NCI-H460 (cell line): ENCODE measurements at regions not wholly inside any gene's neighbourhood (a gene's known extent, or its start where the extent isn't known, plus 50 kb on each side); places are given as distances from the start of the nearest gene placed in this dataset.
"Not testable (repeated sequence)": the region's sequence is repeated elsewhere in the genome, so short reads cannot be mapped to it uniquely, and the experiment has no call there.

Source experiments
- DNase-seq: peaks from one replicate; pipeline ENCODE4 v3.0.0-alpha.2; 2016; ENCODE audit warnings: low read depth; ENCODE audit errors: extremely low read depth

DNA sequence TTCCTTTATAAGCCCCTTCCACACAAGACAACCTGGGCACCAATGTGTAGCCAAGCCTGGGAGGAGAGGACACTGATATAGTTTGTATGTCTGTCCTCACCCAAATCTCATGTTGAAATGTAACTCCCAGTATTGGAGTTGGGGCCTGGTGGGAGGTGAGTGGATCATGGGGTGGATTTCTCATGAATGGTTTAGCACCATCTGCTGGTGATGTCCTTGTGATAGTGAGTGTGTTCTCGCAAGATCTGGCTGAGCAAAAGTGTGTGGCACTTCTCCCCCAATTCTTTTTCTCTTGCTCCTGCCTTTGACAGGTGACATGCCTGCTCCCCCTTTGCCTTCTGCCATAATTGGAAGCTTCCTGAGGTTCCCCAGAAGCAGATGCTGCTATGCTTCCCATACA, 135.8 kb downstream of the USP31 start:
- DNase-seq, result peak; percentile 14

GRCh38 chr16:23009075-23009474, 140.2 kb downstream of the USP31 start:
- DNase-seq, result no peak

DNA sequence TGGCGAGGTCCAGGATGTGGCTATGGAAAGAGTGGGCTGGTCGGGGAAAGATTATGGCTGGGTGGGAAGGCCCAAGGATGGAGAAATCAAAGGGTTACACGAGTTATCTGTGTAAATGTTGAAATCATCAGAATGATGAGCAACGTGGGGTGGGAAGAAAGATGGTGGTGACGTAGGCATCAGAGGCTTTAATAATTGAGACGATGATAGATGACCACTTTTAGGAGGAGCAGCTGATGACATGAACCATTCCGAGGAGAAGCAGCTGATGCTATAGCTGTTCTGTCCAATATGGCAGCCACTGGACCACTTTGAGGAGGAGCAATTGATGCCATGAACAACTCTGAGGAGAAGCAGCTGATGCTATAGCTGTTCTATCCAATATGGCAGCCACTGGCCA, 141.2 kb downstream of the USP31 start:
- DNase-seq, result no peak

DNA sequence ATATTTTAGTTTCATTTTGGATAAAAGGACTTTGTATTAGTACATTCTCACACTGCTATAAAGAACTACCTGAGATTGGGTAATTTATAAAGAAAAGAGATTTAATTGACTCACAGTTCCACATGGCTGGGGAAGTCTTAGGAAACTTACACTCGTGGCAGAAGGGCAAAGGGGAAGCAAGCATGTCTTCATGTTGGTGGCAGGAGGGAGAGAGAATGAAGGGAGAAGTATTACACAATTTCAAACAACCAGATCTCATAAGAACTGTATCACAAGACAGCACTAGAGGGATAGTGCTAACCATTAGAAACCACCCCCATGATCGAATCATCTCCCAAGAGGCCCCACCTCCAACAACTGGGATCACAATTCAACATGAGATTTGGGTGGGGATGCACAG, 142.9 kb downstream of the USP31 start:
- DNase-seq, result no peak

- no peak for DNase-seq
Observed at GRCh38 chr16:23005951-23006350, 143.3 kb downstream of the USP31 start.

GRCh38 chr16:22989598-22989997, 159.7 kb downstream of the USP31 start:
- no peak for DNase-seq

DNA sequence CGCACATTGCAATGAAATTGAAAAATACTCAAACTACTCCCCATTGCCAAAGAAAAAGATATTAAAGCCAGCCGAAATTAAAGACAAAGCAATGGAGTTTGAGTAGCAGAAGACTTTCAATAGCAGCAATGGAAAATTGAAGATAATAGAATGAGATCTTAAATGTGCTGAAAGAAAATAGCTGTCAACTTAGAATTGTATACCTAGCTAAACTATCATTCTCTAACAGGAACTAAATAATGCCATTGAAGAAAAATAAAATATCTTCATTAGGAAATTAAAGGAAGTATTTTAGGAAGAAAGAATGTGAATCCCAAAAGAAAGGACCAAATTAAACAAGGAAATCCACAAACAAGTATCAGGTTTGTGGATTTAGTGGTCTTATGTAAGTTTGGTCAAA, 165.6 kb downstream of the USP31 start:
- DNase-seq, result no peak

GRCh38 chr16:22980514-22980913, 166.6 kb downstream of the HS3ST2 start:
- not testable (repeated sequence) for DNase-seq

GRCh38 chr16:22979038-22979437, 165.1 kb downstream of the HS3ST2 start:
- no peak for DNase-seq

GRCh38 chr16:22977294-22977697, 163.3 kb downstream of the HS3ST2 start:
- peak; percentile 2 for DNase-seq

DNA sequence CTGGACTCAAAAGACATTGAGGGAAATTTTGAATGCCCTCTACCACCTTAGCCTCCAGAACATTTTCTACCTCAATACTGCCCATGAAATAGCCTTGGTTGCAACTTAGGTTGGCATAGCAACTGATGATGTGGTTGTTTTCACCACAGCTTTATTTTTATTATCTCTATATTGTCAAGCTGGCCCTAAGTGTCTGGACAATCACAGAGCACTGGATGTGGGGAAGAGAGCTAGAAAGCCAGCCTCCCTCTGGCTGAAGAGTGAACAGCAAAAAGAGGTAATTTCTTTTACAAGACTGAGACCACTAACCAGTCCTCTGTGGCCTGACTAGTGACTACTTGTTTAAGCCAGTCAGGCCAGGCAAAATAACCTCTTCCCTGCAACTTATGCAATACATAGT, 159.6 kb downstream of the HS3ST2 start:
- no peak for DNase-seq

GRCh38 chr16:22971346-22971924, 157.5 kb downstream of the HS3ST2 start:
- DNase-seq, result no peak

DNA sequence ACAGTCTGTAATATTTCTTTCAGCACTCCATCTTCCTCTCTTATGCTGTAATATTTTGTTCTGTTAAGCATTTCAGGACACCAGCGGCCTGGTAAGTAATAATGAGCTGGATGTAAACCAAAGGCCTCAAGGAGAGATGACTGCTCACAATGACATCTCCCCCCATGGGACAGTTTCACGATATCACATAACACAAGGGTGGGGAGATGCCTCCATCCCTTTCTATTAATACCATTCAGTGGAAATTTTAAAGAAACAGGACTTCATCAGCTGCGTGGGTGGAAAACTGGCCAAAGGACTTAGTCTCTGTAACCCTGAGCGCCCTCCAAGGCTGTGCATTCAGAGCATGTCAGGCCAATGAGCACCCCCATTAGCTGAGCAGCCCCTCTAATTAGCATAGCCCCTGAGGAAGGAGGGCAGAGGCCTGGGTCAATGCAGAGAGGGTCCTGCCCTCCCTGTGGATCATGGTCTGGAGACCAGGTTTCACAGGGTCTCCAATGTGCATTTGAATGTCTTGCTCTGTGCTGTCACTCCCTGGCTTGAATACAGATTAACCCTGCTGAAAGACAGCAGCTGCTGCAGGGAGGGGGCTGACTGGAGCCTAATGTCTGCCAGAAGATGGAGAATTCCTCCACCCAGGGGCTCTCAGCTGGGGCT, 156.4 kb downstream of the HS3ST2 start:
- no peak for DNase-seq

DNA sequence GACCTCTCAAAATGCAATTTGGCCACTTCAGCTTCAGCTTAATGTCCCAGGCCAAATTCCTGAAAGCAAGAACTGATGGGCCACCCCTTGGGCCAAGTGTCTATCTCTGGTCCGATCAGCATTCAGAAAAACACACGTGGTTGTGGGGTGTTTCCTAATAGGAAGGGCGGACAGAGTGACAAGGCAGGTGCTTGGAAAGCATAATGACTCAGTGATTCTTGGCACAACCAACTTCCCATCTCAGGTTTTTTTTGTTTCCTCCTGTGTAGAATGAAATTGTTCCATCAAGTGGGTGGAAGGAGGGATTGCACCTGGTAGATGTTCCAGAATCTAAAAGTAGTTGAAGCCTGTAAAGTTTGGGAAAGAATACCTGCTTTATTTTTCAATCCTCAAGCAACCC, 155.6 kb downstream of the HS3ST2 start:
- no peak for DNase-seq

- no peak for DNase-seq
Observed at GRCh38 chr16:22968931-22969330, 155.0 kb downstream of the HS3ST2 start.

GRCh38 chr16:22967521-22968095, 153.6 kb downstream of the HS3ST2 start:
- DNase-seq, result no peak
